ENCODE measurements at regions not wholly inside any gene's neighbourhood (a gene's known extent, or its start where the extent isn't known, plus 50 kb on each side); places are given as distances from the start of the nearest gene placed in this dataset.

GRCh38 chr12:114302606-114303315, 103.2 kb downstream of the TBX5 start:
- TF ChIP-seq, protein P1, sequence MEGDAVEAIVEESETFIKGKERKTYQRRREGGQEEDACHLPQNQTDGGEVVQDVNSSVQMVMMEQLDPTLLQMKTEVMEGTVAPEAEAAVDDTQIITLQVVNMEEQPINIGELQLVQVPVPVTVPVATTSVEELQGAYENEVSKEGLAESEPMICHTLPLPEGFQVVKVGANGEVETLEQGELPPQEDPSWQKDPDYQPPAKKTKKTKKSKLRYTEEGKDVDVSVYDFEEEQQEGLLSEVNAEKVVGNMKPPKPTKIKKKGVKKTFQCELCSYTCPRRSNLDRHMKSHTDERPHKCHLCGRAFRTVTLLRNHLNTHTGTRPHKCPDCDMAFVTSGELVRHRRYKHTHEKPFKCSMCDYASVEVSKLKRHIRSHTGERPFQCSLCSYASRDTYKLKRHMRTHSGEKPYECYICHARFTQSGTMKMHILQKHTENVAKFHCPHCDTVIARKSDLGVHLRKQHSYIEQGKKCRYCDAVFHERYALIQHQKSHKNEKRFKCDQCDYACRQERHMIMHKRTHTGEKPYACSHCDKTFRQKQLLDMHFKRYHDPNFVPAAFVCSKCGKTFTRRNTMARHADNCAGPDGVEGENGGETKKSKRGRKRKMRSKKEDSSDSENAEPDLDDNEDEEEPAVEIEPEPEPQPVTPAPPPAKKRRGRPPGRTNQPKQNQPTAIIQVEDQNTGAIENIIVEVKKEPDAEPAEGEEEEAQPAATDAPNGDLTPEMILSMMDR (conservative IDR thresholded peaks at IDR 0.05; ENCODE audit: low read depth, low read length), result no peak
- H3K4me3 ChIP-seq (ENCODE audit: low read depth, low read length), result no peak overlapping the region
- no peak for DNase-seq (ENCODE audit: low read depth)

- TF ChIP-seq, protein P1 (conservative IDR thresholded peaks at IDR 0.05; ENCODE audit: low read depth, low read length), result no peak
- DNase-seq (ENCODE audit: low read depth), result no peak
- H3K4me3 ChIP-seq (ENCODE audit: low read depth, low read length), result no peak overlapping the region
Measured at GRCh38 chr12:114302117-114302516, 103.8 kb downstream of the TBX5 start.

- H3K4me3 ChIP-seq (ENCODE audit: low read depth, low read length), result no peak overlapping the region
- no peak for DNase-seq (ENCODE audit: low read depth)
- TF ChIP-seq, protein P1 (conservative IDR thresholded peaks at IDR 0.05; ENCODE audit: low read depth, low read length), result no peak
Measured at GRCh38 chr12:114294303-114294685, 111.7 kb downstream of the TBX5 start.

- H3K4me3 ChIP-seq (ENCODE audit: low read depth, low read length), result no peak overlapping the region
- TF ChIP-seq, protein P1 (conservative IDR thresholded peaks at IDR 0.05; ENCODE audit: low read depth, low read length), result no peak
- DNase-seq (ENCODE audit: low read depth), result no peak
Measured at GRCh38 chr12:114293571-114294302, 112.2 kb downstream of the TBX5 start.

DNA sequence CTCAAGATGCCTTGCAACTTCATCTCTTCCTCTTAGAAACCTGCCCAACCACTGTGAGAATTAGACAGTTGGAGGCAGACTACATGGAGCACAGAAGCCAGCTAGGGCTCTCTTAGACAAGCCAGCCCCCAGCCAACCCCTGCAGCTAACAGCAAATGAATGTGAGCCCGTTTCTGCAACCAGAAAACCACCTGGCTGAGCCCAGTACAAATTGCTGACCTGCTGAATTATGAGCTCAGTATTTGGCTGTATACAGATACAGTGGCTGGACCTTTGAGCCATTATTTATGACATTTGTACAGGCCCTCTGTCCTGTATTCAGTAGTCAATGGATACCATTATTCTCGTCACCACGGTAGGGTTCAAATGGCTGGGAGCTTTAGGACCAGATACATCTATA, 112.9 kb downstream of the TBX5 start:
- TF ChIP-seq, protein P1 (conservative IDR thresholded peaks at IDR 0.05; ENCODE audit: low read depth, low read length), result no peak
- no peak for DNase-seq (ENCODE audit: low read depth)
- H3K4me3 ChIP-seq (ENCODE audit: low read depth, low read length), result no peak overlapping the region

GRCh38 chr12:114291389-114292060, 114.4 kb downstream of the TBX5 start:
- TF ChIP-seq, protein P1 (conservative IDR thresholded peaks at IDR 0.05; ENCODE audit: low read depth, low read length), result no peak
- DNase-seq (ENCODE audit: low read depth), result no peak
- no peak overlapping the region for H3K4me3 ChIP-seq (ENCODE audit: low read depth, low read length)

Measured in epithelial cell of proximal tubule (primary cell).